ENCODE measurements at regions not wholly inside any gene's neighbourhood (a gene's known extent, or its start where the extent isn't known, plus 50 kb on each side); places are given as distances from the start of the nearest gene placed in this dataset.

DNA sequence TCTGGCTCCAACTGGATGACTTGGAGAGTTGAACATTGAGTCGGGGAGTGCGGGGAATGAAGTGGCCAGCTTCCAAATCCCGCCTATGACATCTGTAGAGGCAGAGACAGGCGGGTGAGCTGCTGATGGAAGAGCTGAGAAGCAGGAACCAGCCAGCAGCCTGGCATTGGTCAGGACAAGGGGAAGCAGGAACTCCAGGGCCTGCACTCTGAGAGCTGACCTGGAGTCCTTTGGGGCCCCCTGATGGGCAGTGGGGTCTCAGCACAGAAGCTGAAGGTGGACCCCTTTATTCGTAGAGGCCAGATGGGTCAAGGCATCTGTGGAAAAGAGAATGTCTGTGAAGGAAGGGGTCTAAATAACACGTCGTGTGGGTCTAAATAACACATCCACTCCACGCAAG, 57.0 kb downstream of the SEC61G start:
- no peaks in the 10 kb centered on the region for H3K9me3 ChIP-seq (ENCODE audit: low read length)
- no peaks in the 10 kb centered on the region for H3K4me1 ChIP-seq (ENCODE audit: insufficient read depth, low read length)
- H3K4me3 ChIP-seq (replicated peaks in 1 of 3; ENCODE audit: insufficient read depth in 1 of 3, low read depth in 2 of 3, low read length in 3 of 3), result no peak overlapping the region
- H3K79me2 ChIP-seq (ENCODE audit: insufficient read depth, low read length), result no peaks in the 10 kb centered on the region
- DNase-seq (ENCODE audit: low spot score) (no peak), FAIRE-seq (no peak), ATAC-seq (no peak; the same call in 1 of the 3 replicates)
- 14% methylated on average over 8 of the region's 8 CpGs for WGBS (ENCODE audit: low lambda C conversion rate)
- BruUV-seq (replicated peaks), result no TSS peak
- no peak overlapping the region for H2AFZ ChIP-seq (ENCODE audit: low read length)
- TF ChIP-seq, protein P1, sequence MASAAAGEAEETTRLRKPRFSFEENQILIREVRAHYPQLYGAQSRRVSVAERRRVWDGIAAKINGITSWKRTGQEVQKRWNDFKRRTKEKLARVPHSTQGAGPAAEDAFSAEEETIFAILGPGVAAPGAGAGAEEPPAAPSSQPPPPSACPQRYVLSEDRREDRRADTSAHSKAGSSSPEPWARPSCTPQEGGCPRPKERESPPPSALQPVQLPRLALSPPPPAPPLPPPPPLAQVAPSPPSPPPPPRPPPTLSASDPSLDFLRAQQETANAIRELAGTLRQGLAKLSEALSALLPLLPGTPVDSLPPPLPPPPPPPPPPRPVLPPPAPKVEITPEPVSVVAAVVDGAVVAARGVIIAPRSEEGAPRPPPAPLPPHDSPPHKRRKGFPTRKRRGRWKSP (CRISPR knock-in tag; IDR thresholded peaks at IDR 0.05), result no peak
- TF ChIP-seq FOXO1 (CRISPR knock-in tag; IDR thresholded peaks at IDR 0.05) (no peak), SKI (IDR thresholded peaks at IDR 0.05; ENCODE audit: partially characterized antibody) (no peak), ZNF674 (CRISPR knock-in tag; IDR thresholded peaks at IDR 0.05; ENCODE audit: low read depth) (no peak), JARID2 (CRISPR knock-in tag; IDR thresholded peaks at IDR 0.05; ENCODE audit: insufficient replicate concordance) (no peak), MIER3 (CRISPR knock-in tag; IDR thresholded peaks at IDR 0.05; ENCODE audit: borderline replicate concordance) (no peak)
- TF ChIP-seq, protein P2, sequence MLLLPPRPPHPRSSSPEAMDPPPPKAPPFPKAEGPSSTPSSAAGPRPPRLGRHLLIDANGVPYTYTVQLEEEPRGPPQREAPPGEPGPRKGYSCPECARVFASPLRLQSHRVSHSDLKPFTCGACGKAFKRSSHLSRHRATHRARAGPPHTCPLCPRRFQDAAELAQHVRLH (CRISPR knock-in tag; IDR thresholded peaks at IDR 0.05; ENCODE audit: borderline replicate concordance, low read depth), result no peak
- TF ChIP-seq, protein P3, sequence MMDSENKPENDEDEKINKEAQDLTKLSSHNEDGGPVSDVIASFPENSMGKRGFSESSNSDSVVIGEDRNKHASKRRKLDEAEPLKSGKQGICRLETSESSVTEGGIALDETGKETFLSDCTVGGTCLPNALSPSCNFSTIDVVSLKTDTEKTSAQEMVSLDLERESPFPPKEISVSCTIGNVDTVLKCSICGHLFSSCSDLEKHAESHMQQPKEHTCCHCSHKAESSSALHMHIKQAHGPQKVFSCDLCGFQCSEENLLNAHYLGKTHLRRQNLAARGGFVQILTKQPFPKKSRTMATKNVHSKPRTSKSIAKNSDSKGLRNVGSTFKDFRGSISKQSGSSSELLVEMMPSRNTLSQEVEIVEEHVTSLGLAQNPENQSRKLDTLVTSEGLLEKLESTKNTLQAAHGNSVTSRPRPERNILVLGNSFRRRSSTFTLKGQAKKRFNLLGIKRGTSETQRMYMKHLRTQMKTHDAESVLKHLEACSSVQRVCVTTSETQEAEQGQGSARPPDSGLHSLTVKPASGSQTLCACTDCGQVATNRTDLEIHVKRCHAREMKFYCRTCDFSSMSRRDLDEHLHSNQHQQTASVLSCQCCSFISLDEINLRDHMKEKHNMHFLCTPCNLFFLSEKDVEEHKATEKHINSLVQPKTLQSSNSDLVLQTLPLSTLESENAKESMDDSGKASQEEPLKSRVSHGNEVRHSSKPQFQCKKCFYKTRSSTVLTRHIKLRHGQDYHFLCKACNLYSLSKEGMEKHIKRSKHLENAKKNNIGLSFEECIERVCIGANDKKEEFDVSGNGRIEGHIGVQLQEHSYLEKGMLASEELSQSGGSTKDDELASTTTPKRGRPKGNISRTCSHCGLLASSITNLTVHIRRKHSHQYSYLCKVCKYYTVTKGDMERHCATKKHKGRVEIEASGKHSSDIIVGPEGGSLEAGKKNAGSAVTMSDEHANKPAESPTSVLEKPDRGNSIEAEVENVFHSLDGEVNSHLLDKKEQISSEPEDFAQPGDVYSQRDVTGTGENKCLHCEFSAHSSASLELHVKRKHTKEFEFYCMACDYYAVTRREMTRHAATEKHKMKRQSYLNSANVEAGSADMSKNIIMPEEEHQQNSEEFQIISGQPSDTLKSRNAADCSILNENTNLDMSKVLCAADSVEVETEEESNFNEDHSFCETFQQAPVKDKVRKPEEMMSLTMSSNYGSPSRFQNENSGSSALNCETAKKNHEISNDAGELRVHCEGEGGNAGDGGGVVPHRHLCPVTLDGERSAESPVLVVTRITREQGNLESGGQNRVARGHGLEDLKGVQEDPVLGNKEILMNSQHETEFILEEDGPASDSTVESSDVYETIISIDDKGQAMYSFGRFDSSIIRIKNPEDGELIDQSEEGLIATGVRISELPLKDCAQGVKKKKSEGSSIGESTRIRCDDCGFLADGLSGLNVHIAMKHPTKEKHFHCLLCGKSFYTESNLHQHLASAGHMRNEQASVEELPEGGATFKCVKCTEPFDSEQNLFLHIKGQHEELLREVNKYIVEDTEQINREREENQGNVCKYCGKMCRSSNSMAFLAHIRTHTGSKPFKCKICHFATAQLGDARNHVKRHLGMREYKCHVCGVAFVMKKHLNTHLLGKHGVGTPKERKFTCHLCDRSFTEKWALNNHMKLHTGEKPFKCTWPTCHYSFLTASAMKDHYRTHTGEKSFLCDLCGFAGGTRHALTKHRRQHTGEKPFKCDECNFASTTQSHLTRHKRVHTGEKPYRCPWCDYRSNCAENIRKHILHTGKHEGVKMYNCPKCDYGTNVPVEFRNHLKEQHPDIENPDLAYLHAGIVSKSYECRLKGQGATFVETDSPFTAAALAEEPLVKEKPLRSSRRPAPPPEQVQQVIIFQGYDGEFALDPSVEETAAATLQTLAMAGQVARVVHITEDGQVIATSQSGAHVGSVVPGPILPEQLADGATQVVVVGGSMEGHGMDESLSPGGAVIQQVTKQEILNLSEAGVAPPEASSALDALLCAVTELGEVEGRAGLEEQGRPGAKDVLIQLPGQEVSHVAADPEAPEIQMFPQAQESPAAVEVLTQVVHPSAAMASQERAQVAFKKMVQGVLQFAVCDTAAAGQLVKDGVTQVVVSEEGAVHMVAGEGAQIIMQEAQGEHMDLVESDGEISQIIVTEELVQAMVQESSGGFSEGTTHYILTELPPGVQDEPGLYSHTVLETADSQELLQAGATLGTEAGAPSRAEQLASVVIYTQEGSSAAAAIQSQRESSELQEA (CRISPR knock-in tag; IDR thresholded peaks at IDR 0.05; ENCODE audit: not compliant biosample characterization), result no peak
- TF ChIP-seq, protein P4, sequence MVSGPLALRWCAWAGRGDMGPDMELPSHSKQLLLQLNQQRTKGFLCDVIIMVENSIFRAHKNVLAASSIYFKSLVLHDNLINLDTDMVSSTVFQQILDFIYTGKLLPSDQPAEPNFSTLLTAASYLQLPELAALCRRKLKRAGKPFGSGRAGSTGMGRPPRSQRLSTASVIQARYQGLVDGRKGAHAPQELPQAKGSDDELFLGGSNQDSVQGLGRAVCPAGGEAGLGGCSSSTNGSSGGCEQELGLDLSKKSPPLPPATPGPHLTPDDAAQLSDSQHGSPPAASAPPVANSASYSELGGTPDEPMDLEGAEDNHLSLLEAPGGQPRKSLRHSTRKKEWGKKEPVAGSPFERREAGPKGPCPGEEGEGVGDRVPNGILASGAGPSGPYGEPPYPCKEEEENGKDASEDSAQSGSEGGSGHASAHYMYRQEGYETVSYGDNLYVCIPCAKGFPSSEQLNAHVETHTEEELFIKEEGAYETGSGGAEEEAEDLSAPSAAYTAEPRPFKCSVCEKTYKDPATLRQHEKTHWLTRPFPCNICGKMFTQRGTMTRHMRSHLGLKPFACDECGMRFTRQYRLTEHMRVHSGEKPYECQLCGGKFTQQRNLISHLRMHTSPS (CRISPR knock-in tag; IDR thresholded peaks at IDR 0.05; ENCODE audit: low read depth), result no peak
- in situ Hi-C loops (cut with HindIII; ENCODE audit: extremely low pct_ligation_motif_present, low pct_unique_long_range_greater_than_20kb), result no loop called here
- no peak overlapping the region for H3K27ac ChIP-seq (ENCODE audit: extremely low read length, insufficient read depth, low read length)
- intact Hi-C loops (cut with micrococcal nuclease; ENCODE audit: unreplicated experiment), result no loop called here
- ChIA-PET POLR2A (no interaction called here), CTCF (ENCODE audit: low intra/inter-chr PET ratio, low total read pairs) (no interaction called here)
- peaks cover 1 to 9% of the 10 kb centered on the region in 2 experiments; a peak in 2 of 5 replicates for H3K27me3 ChIP-seq (ENCODE audit: control insufficient read depth in 1 of 2, insufficient read depth in 2 of 2, low read length in 2 of 2)
- no peak overlapping the region for H3K9ac ChIP-seq (ENCODE audit: insufficient read depth, low read depth, low read length)
- H3K4me2 ChIP-seq (ENCODE audit: low read depth, low read length), result no peak overlapping the region
- H3K36me3 ChIP-seq (replicated peaks in 1 of 2; ENCODE audit: control insufficient read depth in 1 of 2, insufficient read depth in 2 of 2, low read length in 2 of 2), result no peaks in the 10 kb centered on the region
- no peaks in the 10 kb centered on the region for H4K20me1 ChIP-seq (ENCODE audit: insufficient read depth, low read length)

All from HepG2 (cell line).